HEK293 (cell line): ENCODE measurements at regions not wholly inside any gene's neighbourhood (a gene's known extent, or its start where the extent isn't known, plus 50 kb on each side); places are given as distances from the start of the nearest gene placed in this dataset.

Experiments used
- CTCF ChIA-PET: fragments of 350-600 bp; formaldehyde crosslinking; extraction: SDS; loops from one replicate; lab custom pipeline; 2021; ENCODE audit warnings: antibody characterized with exemption; lab: Yijun Ruan, JAX
- POLR2A ChIA-PET: fragments of 300-600 bp; formaldehyde crosslinking; extraction: SDS; loops from one replicate; lab custom pipeline; 2020; ENCODE audit warnings: antibody characterized with exemption, inconsistent platforms; lab: Yijun Ruan, JAX
- H3K27ac ChIP-seq: fragments of 200-500 bp; sonication (Bioruptor generic); 2 replicates; pipeline ENCODE4 v1.5.1; 2014; ENCODE audit warnings: low read depth, low read length, control low read depth, inconsistent platforms; ENCODE audit errors: extremely low read depth
- H3K36me3 ChIP-seq, 2 experiments: fragments of 200-500 bp in 1 of 2; sonication (Bioruptor generic) in 1 of 2; 1 replicate in 1 of 2; 2 replicates in 1 of 2; pipeline ENCODE4 v1.5.1; 2014 to 2017; ENCODE audit warnings: inconsistent platforms in 2 of 2, low read length in 2 of 2; ENCODE audit not compliant: control insufficient read depth in 2 of 2, insufficient read depth in 1 of 2
- H3K4me1 ChIP-seq: fragments of 200-500 bp; sonication (Bioruptor generic); 2 replicates; pipeline ENCODE4 v1.5.1; 2014; ENCODE audit warnings: mild to moderate bottlenecking, low read length, inconsistent platforms; ENCODE audit not compliant: control insufficient read depth, insufficient read depth
- H3K4me3 ChIP-seq: 2 replicates; pipeline ENCODE4 v1.5.1; 2011; ENCODE audit warnings: low read depth, mild to moderate bottlenecking, control low read depth, low read length, moderate library complexity
- H3K9me3 ChIP-seq: fragments of 200-500 bp; sonication (Bioruptor generic); 2 replicates; pipeline ENCODE4 v1.5.1; 2014; ENCODE audit warnings: low read depth, low read length, inconsistent platforms; ENCODE audit not compliant: control insufficient read depth, insufficient read depth
- BCL11A ChIP-seq: fragments of 450-650 bp; formaldehyde crosslinking; IDR thresholded peaks from 2 replicates; pipeline ENCODE4 v1.5.1; 2016; ENCODE audit warnings: low read depth, missing biosample characterization, missing genetic modification characterization
- CTCF ChIP-seq: fragments of 450-650 bp; formaldehyde crosslinking; IDR thresholded peaks from 2 replicates; pipeline ENCODE4 v1.5.1; 2016; ENCODE audit warnings: missing biosample characterization, missing genetic modification characterization
- EGR2 ChIP-seq: fragments of 450-650 bp; formaldehyde crosslinking; IDR thresholded peaks from 2 replicates; pipeline ENCODE4 v1.5.1; 2016; ENCODE audit warnings: low read depth, missing biosample characterization, missing genetic modification characterization
- ELK4 ChIP-seq: IDR thresholded peaks from 2 replicates; pipeline ENCODE4 v1.6.1; 2011; ENCODE audit warnings: mild to moderate bottlenecking, low read depth, low read length, borderline replicate concordance
- GLIS1 ChIP-seq: fragments of 450-650 bp; formaldehyde crosslinking; IDR thresholded peaks from 2 replicates; pipeline ENCODE4 v1.5.1; 2016; ENCODE audit warnings: missing biosample characterization, missing genetic modification characterization
- INSM2 ChIP-seq: fragments of 450-650 bp; formaldehyde crosslinking; IDR thresholded peaks from 2 replicates; pipeline ENCODE4 v1.5.1; 2016; ENCODE audit warnings: missing biosample characterization, missing genetic modification characterization
- RBAK ChIP-seq: fragments of 450-650 bp; formaldehyde crosslinking; IDR thresholded peaks from 2 replicates; pipeline ENCODE4 v1.5.1; 2016; ENCODE audit warnings: missing biosample characterization, missing genetic modification characterization
- ZBTB6 ChIP-seq: fragments of 450-650 bp; formaldehyde crosslinking; IDR thresholded peaks from 2 replicates; pipeline ENCODE4 v1.5.1; 2017; ENCODE audit warnings: missing biosample characterization, missing genetic modification characterization
- ZNF132 ChIP-seq: fragments of 450-650 bp; formaldehyde crosslinking; IDR thresholded peaks from 2 replicates; pipeline ENCODE4 v1.5.1; 2017; ENCODE audit warnings: missing biosample characterization, missing genetic modification characterization, borderline replicate concordance
- ZNF19 ChIP-seq: fragments of 450-650 bp; formaldehyde crosslinking; IDR thresholded peaks from 2 replicates; pipeline ENCODE4; 2016; ENCODE audit warnings: missing biosample characterization, missing genetic modification characterization, low read depth
- ZNF239 ChIP-seq: fragments of 450-650 bp; formaldehyde crosslinking; IDR thresholded peaks from 2 replicates; pipeline ENCODE4 v1.5.1; 2016; ENCODE audit warnings: missing biosample characterization, missing genetic modification characterization
- ZNF292 ChIP-seq: fragments of 450-650 bp; formaldehyde crosslinking; IDR thresholded peaks from 2 replicates; pipeline ENCODE4 v1.5.1; 2016; ENCODE audit warnings: low read depth, missing biosample characterization, missing genetic modification characterization, borderline replicate concordance
- ZNF366 ChIP-seq: fragments of 450-650 bp; formaldehyde crosslinking; conservative IDR thresholded peaks from 2 replicates; pipeline ENCODE4 v1.5.1; 2016; ENCODE audit warnings: missing biosample characterization, missing genetic modification characterization
- ZNF398 ChIP-seq: fragments of 450-650 bp; formaldehyde crosslinking; IDR thresholded peaks from 2 replicates; pipeline ENCODE4 v1.5.1; 2017; ENCODE audit warnings: missing biosample characterization, missing genetic modification characterization
- ZNF423 ChIP-seq: fragments of 450-650 bp; formaldehyde crosslinking; IDR thresholded peaks from 2 replicates; pipeline ENCODE4 v1.5.1; 2016; ENCODE audit warnings: missing biosample characterization, missing genetic modification characterization
- ZNF518A ChIP-seq: fragments of 450-650 bp; formaldehyde crosslinking; conservative IDR thresholded peaks from 2 replicates; pipeline ENCODE4 v1.5.1; 2016; ENCODE audit warnings: low read depth, missing biosample characterization, missing genetic modification characterization
- ZNF560 ChIP-seq: fragments of 450-650 bp; formaldehyde crosslinking; IDR thresholded peaks from 2 replicates; pipeline ENCODE4 v1.5.1; 2017; ENCODE audit warnings: missing biosample characterization, missing genetic modification characterization, borderline replicate concordance
- ZNF623 ChIP-seq: fragments of 450-650 bp; formaldehyde crosslinking; IDR thresholded peaks from 2 replicates; pipeline ENCODE4 v1.5.1; 2016; ENCODE audit warnings: missing biosample characterization, missing genetic modification characterization
- ZNF843 ChIP-seq: fragments of 450-650 bp; formaldehyde crosslinking; IDR thresholded peaks from 2 replicates; pipeline ENCODE4 v1.5.1; 2016; ENCODE audit warnings: missing biosample characterization, missing genetic modification characterization
- ZSCAN18 ChIP-seq: fragments of 450-650 bp; formaldehyde crosslinking; IDR thresholded peaks from 2 replicates; pipeline ENCODE4 v1.5.1; 2016; ENCODE audit warnings: missing biosample characterization, missing genetic modification characterization

DNA sequence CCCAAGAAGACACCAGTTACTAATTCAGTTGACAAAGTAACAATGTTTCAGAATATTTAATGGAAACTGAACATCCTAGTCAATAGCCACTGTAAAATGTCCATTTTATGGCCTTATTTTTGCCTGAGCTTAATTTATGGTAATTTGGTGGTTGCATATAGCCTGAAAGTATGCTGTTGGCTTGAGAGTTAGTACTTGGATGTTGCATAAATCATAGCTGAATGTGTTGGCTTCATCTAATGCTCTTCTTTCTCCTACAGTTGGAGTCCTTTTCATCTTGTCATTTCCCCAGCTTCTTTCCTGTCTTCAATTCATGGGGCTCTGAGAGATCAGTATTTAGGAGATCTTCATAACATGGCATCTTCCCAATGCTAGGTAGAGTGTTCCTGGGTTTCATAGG lies 164.6 kb downstream of the MAT2B start:
- ChIA-PET POLR2A (no interaction called here), CTCF (no interaction called here)
- Histone ChIP-seq H3K27ac (no peak overlapping the region), H3K4me1 (no peaks in the 10 kb centered on the region), H3K36me3 (no peaks in the 10 kb centered on the region), H3K4me3 (no peak overlapping the region), H3K9me3 (no peaks in the 10 kb centered on the region)
- TF ChIP-seq ZNF292 (no peak), ZNF623 (tag by site-specific recombination) (no peak), EGR2 (tag by site-specific recombination) (no peak), ZBTB6 (no peak), ZNF239 (tag by site-specific recombination) (no peak), BCL11A (no peak), ZNF132 (tag by site-specific recombination) (no peak), ZNF423 (no peak), ZNF518A (tag by site-specific recombination) (no peak), ZNF366 (tag by site-specific recombination) (no peak), ZSCAN18 (tag by site-specific recombination) (no peak), CTCF (tag by site-specific recombination) (no peak), ZNF19 (no peak), ELK4 (no peak), ZNF398 (tag by site-specific recombination) (no peak), RBAK (tag by site-specific recombination) (no peak), INSM2 (tag by site-specific recombination) (no peak), ZNF560 (no peak), ZNF843 (tag by site-specific recombination) (no peak), GLIS1 (no peak)
